GM23338 (cell line): ENCODE measurements at regions not wholly inside any gene's neighbourhood (a gene's known extent, or its start where the extent isn't known, plus 50 kb on each side); places are given as distances from the start of the nearest gene placed in this dataset.

Experiments
- ATAC-seq: fragments of 200-7000 bp; cut with Tn5 transposase; 3 replicates; pipeline ENCODE4 v1.9.1; 2020
- DNase-seq: peaks from one replicate; pipeline ENCODE4 v3.0.0-alpha.2; 2015; ENCODE audit warnings: low spot score
- H2AFZ ChIP-seq: fragments of 200-600 bp; sonication (generic); 2 replicates; pipeline ENCODE4 v1.8.0; 2016; ENCODE audit warnings: antibody characterized with exemption, mild to moderate bottlenecking, moderate library complexity
- H3F3A ChIP-seq: fragments of 200-600 bp; sonication (generic); replicated peaks from 2 replicates; pipeline ENCODE4 v1.8.0; 2017; ENCODE audit warnings: antibody characterized with exemption, mixed run types, low read depth
- H3K27ac ChIP-seq: fragments of 200-600 bp; sonication (generic); 2 replicates; pipeline ENCODE4 v1.6.1; 2016; ENCODE audit warnings: low read depth
- H3K27me3 ChIP-seq: fragments of 200-600 bp; sonication (generic); 2 replicates; pipeline ENCODE4 v1.8.0; 2016; ENCODE audit warnings: mild to moderate bottlenecking, mixed run types, moderate library complexity; ENCODE audit not compliant: insufficient read depth
- H3K36me3 ChIP-seq: fragments of 200-600 bp; sonication (generic); 2 replicates; pipeline ENCODE4 v1.8.0; 2016; ENCODE audit warnings: mild to moderate bottlenecking; ENCODE audit not compliant: insufficient read depth
- H3K4me1 ChIP-seq: fragments of 200-600 bp; sonication (generic); 2 replicates; pipeline ENCODE4 v1.8.0; 2016; ENCODE audit warnings: mild to moderate bottlenecking, moderate library complexity; ENCODE audit not compliant: insufficient read depth
- H3K4me2 ChIP-seq: fragments of 200-600 bp; sonication (generic); 2 replicates; pipeline ENCODE4 v1.7.1; 2017; ENCODE audit warnings: mixed run types
- H3K4me3 ChIP-seq: fragments of 200-600 bp; sonication (generic); 2 replicates; pipeline ENCODE4 v1.6.1; 2016; ENCODE audit warnings: mixed run types
- H3K79me2 ChIP-seq: fragments of 200-600 bp; sonication (generic); replicated peaks from 2 replicates; pipeline ENCODE4 v1.8.0; 2017; ENCODE audit warnings: mild to moderate bottlenecking; ENCODE audit not compliant: insufficient read depth
- H3K9me2 ChIP-seq: fragments of 200-600 bp; sonication (generic); 2 replicates; pipeline ENCODE4 v1.8.0; 2017; ENCODE audit not compliant: insufficient read depth
- H4K20me1 ChIP-seq: fragments of 200-600 bp; sonication (generic); replicated peaks from 2 replicates; pipeline ENCODE4 v1.8.0; 2017; ENCODE audit warnings: mild to moderate bottlenecking; ENCODE audit not compliant: insufficient read depth
- H3K27ac Mint-ChIP-seq: 2 replicates; pipeline ENCODE4 v1.8.0; 2020; ENCODE audit warnings: inconsistent platforms, mild to moderate bottlenecking, moderate library complexity, mixed read lengths
- H3K27me3 Mint-ChIP-seq: 3 replicates; pipeline ENCODE4 v1.8.0; 2022; ENCODE audit warnings: low read depth, mild to moderate bottlenecking, moderate library complexity, mixed read lengths, inconsistent platforms; ENCODE audit not compliant: insufficient read depth, poor library complexity
- H3K36me3 Mint-ChIP-seq: 3 replicates; pipeline ENCODE4 v1.8.0; 2021; ENCODE audit warnings: low read depth, mild to moderate bottlenecking, inconsistent platforms, moderate library complexity, mixed read lengths
- H3K4me1 Mint-ChIP-seq: 3 replicates; pipeline ENCODE4 v1.8.0; 2020; ENCODE audit warnings: mild to moderate bottlenecking, inconsistent platforms, mixed read lengths
- H3K4me3 Mint-ChIP-seq: 3 replicates; pipeline ENCODE4 v1.8.0; 2021; ENCODE audit warnings: moderate library complexity, mild to moderate bottlenecking, inconsistent platforms, mixed read lengths
- H3K9me3 Mint-ChIP-seq: 3 replicates; pipeline ENCODE4 v1.8.0; 2020; ENCODE audit warnings: moderate library complexity, mild to moderate bottlenecking, inconsistent platforms, mixed read lengths
- CREB1 ChIP-seq: fragments of 250-450 bp; sonication (Bioruptor Pico); IDR thresholded peaks from 2 replicates; pipeline ENCODE4 v1.5.0; 2020; ENCODE audit warnings: low read depth, mild to moderate bottlenecking, moderate library complexity
- EZH2 ChIP-seq: fragments of 200-600 bp; sonication (generic); IDR thresholded peaks from one replicate; pipeline ENCODE4 v1.8.0; 2017; ENCODE audit warnings: antibody characterized with exemption, mild to moderate bottlenecking, low read depth; ENCODE audit not compliant: unreplicated experiment
- EZH2phosphoT487 ChIP-seq: fragments of 200-600 bp; sonication (generic); IDR thresholded peaks from one replicate; pipeline ENCODE4 v1.8.1; 2018; ENCODE audit warnings: antibody characterized with exemption; ENCODE audit not compliant: unreplicated experiment
- JUNB ChIP-seq: IDR thresholded peaks from one replicate; pipeline ENCODE4 v1.6.1; 2016; ENCODE audit warnings: antibody characterized with exemption; ENCODE audit not compliant: unreplicated experiment
- NANOG ChIP-seq: IDR thresholded peaks from 2 replicates; pipeline ENCODE4 v1.6.1; 2016; ENCODE audit warnings: antibody characterized with exemption, borderline replicate concordance
- POLR2AphosphoS5 ChIP-seq: IDR thresholded peaks from 2 replicates; pipeline ENCODE4 v1.6.1; 2016; ENCODE audit warnings: antibody characterized with exemption, low read depth
- STAT1 ChIP-seq: IDR thresholded peaks from one replicate; pipeline ENCODE4 v1.6.1; 2016; ENCODE audit warnings: antibody characterized with exemption; ENCODE audit not compliant: unreplicated experiment
- ZNF114 ChIP-seq: fragments of 250-450 bp; sonication (Bioruptor Pico); IDR thresholded peaks from 2 replicates; pipeline ENCODE4 v1.5.0; 2020; ENCODE audit warnings: mild to moderate bottlenecking, moderate library complexity
- ZNF331 ChIP-seq: fragments of 250-450 bp; sonication (Bioruptor Pico); IDR thresholded peaks from 2 replicates; pipeline ENCODE4 v1.5.0; 2020; ENCODE audit warnings: low read depth, mild to moderate bottlenecking, moderate library complexity
- TF ChIP-seq, protein P1 (sequence below), 2 experiments: fragments of 200-600 bp in 1 of 2; sonication (generic) in 1 of 2; conservative IDR thresholded peaks; 2 replicates each; pipeline versions ENCODE4 v1.5.1 to v1.6.1; 2016 to 2017; ENCODE audit warnings: antibody characterized with exemption in 2 of 2, low read depth in 2 of 2, mild to moderate bottlenecking in 2 of 2, moderate library complexity in 1 of 2
- TF ChIP-seq, protein P2 (sequence below): IDR thresholded peaks from one replicate; pipeline ENCODE4 v1.6.1; 2018; ENCODE audit warnings: antibody characterized with exemption; ENCODE audit not compliant: unreplicated experiment
- TF ChIP-seq, protein P3 (sequence below): fragments of 250-450 bp; sonication (Bioruptor Pico); IDR thresholded peaks from 2 replicates; pipeline ENCODE4 v1.5.0; 2020; ENCODE audit warnings: mild to moderate bottlenecking, moderate library complexity
- TF ChIP-seq, protein P4 (sequence below): IDR thresholded peaks from 2 replicates; pipeline ENCODE4 v1.6.1; 2016; ENCODE audit warnings: antibody characterized with exemption

DNA sequence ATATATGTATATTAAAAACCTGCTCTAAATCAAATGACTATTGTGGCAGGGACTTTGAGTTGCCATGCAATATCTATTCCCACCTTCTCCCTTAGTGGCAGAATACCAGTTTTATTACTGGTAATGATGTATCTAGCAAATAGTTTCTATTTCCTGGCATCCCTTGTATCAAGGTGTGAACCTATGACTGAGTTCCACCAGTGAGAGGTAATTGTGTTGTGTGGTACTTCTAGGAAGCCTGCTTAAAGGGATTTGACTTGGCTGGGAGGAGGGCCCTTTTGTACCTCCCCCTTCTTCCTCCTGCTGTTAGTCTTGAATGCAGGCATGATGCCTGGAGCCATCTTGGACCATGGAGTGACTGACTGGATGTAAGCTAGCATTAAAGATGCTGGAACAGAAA is 65.4 kb upstream of the DYNLT3 start:
- Histone ChIP-seq H3K79me2 (no peaks in the 10 kb centered on the region), H3K4me3 (no peak overlapping the region), H3K27ac (no peak overlapping the region), H3K9me2 (no peaks in the 10 kb centered on the region), H4K20me1 (no peaks in the 10 kb centered on the region), H3K36me3 (no peaks in the 10 kb centered on the region), H3K4me1 (no peaks in the 10 kb centered on the region), H3K4me2 (no peak overlapping the region), H2AFZ (no peak overlapping the region), H3K27me3 (no peaks in the 10 kb centered on the region), H3F3A (no peaks in the 10 kb centered on the region)
- Mint-ChIP-seq H3K27me3 (no peaks in the 10 kb centered on the region), H3K4me1 (no peaks in the 10 kb centered on the region; the same call in 2 of the 3 replicates), H3K4me3 (no peak overlapping the region), H3K36me3 (no peaks in the 10 kb centered on the region), H3K27ac (no peak overlapping the region), H3K9me3 (no peaks in the 10 kb centered on the region)
- ATAC-seq (no peak), DNase-seq (no peak)
- TF ChIP-seq POLR2AphosphoS5 (no peak), CREB1 (CRISPR knock-in tag) (no peak), STAT1 (no peak), NANOG (no peak), ZNF114 (CRISPR knock-in tag) (no peak), EZH2phosphoT487 (no peak), EZH2 (no peak), JUNB (no peak), ZNF331 (no peak)
- TF ChIP-seq, protein P1, sequence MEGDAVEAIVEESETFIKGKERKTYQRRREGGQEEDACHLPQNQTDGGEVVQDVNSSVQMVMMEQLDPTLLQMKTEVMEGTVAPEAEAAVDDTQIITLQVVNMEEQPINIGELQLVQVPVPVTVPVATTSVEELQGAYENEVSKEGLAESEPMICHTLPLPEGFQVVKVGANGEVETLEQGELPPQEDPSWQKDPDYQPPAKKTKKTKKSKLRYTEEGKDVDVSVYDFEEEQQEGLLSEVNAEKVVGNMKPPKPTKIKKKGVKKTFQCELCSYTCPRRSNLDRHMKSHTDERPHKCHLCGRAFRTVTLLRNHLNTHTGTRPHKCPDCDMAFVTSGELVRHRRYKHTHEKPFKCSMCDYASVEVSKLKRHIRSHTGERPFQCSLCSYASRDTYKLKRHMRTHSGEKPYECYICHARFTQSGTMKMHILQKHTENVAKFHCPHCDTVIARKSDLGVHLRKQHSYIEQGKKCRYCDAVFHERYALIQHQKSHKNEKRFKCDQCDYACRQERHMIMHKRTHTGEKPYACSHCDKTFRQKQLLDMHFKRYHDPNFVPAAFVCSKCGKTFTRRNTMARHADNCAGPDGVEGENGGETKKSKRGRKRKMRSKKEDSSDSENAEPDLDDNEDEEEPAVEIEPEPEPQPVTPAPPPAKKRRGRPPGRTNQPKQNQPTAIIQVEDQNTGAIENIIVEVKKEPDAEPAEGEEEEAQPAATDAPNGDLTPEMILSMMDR (conservative IDR thresholded peaks at IDR 0.05; ENCODE audit: low read depth in 2 of 2), result no peak
- TF ChIP-seq, protein P2, sequence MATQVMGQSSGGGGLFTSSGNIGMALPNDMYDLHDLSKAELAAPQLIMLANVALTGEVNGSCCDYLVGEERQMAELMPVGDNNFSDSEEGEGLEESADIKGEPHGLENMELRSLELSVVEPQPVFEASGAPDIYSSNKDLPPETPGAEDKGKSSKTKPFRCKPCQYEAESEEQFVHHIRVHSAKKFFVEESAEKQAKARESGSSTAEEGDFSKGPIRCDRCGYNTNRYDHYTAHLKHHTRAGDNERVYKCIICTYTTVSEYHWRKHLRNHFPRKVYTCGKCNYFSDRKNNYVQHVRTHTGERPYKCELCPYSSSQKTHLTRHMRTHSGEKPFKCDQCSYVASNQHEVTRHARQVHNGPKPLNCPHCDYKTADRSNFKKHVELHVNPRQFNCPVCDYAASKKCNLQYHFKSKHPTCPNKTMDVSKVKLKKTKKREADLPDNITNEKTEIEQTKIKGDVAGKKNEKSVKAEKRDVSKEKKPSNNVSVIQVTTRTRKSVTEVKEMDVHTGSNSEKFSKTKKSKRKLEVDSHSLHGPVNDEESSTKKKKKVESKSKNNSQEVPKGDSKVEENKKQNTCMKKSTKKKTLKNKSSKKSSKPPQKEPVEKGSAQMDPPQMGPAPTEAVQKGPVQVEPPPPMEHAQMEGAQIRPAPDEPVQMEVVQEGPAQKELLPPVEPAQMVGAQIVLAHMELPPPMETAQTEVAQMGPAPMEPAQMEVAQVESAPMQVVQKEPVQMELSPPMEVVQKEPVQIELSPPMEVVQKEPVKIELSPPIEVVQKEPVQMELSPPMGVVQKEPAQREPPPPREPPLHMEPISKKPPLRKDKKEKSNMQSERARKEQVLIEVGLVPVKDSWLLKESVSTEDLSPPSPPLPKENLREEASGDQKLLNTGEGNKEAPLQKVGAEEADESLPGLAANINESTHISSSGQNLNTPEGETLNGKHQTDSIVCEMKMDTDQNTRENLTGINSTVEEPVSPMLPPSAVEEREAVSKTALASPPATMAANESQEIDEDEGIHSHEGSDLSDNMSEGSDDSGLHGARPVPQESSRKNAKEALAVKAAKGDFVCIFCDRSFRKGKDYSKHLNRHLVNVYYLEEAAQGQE, result no peak
- TF ChIP-seq, protein P3, sequence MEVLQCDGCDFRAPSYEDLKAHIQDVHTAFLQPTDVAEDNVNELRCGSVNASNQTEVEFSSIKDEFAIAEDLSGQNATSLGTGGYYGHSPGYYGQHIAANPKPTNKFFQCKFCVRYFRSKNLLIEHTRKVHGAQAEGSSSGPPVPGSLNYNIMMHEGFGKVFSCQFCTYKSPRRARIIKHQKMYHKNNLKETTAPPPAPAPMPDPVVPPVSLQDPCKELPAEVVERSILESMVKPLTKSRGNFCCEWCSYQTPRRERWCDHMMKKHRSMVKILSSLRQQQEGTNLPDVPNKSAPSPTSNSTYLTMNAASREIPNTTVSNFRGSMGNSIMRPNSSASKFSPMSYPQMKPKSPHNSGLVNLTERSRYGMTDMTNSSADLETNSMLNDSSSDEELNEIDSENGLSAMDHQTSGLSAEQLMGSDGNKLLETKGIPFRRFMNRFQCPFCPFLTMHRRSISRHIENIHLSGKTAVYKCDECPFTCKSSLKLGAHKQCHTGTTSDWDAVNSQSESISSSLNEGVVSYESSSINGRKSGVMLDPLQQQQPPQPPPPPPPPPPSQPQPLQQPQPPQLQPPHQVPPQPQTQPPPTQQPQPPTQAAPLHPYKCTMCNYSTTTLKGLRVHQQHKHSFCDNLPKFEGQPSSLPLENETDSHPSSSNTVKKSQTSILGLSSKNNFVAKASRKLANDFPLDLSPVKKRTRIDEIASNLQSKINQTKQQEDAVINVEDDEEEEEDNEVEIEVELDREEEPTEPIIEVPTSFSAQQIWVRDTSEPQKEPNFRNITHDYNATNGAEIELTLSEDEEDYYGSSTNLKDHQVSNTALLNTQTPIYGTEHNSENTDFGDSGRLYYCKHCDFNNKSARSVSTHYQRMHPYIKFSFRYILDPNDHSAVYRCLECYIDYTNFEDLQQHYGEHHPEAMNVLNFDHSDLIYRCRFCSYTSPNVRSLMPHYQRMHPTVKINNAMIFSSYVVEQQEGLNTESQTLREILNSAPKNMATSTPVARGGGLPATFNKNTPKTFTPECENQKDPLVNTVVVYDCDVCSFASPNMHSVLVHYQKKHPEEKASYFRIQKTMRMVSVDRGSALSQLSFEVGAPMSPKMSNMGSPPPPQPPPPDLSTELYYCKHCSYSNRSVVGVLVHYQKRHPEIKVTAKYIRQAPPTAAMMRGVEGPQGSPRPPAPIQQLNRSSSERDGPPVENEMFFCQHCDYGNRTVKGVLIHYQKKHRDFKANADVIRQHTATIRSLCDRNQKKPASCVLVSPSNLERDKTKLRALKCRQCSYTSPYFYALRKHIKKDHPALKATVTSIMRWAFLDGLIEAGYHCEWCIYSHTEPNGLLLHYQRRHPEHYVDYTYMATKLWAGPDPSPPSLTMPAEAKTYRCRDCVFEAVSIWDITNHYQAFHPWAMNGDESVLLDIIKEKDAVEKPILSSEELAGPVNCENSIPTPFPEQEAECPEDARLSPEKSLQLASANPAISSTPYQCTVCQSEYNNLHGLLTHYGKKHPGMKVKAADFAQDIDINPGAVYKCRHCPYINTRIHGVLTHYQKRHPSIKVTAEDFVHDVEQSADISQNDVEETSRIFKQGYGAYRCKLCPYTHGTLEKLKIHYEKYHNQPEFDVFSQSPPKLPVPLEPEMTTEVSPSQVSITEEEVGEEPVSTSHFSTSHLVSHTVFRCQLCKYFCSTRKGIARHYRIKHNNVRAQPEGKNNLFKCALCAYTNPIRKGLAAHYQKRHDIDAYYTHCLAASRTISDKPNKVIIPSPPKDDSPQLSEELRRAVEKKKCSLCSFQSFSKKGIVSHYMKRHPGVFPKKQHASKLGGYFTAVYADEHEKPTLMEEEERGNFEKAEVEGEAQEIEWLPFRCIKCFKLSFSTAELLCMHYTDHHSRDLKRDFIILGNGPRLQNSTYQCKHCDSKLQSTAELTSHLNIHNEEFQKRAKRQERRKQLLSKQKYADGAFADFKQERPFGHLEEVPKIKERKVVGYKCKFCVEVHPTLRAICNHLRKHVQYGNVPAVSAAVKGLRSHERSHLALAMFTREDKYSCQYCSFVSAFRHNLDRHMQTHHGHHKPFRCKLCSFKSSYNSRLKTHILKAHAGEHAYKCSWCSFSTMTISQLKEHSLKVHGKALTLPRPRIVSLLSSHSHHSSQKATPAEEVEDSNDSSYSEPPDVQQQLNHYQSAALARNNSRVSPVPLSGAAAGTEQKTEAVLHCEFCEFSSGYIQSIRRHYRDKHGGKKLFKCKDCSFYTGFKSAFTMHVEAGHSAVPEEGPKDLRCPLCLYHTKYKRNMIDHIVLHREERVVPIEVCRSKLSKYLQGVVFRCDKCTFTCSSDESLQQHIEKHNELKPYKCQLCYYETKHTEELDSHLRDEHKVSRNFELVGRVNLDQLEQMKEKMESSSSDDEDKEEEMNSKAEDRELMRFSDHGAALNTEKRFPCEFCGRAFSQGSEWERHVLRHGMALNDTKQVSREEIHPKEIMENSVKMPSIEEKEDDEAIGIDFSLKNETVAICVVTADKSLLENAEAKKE, result no peak
- TF ChIP-seq, protein P4, sequence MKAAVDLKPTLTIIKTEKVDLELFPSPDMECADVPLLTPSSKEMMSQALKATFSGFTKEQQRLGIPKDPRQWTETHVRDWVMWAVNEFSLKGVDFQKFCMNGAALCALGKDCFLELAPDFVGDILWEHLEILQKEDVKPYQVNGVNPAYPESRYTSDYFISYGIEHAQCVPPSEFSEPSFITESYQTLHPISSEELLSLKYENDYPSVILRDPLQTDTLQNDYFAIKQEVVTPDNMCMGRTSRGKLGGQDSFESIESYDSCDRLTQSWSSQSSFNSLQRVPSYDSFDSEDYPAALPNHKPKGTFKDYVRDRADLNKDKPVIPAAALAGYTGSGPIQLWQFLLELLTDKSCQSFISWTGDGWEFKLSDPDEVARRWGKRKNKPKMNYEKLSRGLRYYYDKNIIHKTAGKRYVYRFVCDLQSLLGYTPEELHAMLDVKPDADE, result no peak
